Pancreas (tissue), 10 donors: ENCODE measurements at regions not wholly inside any gene's neighbourhood (a gene's known extent, or its start where the extent isn't known, plus 50 kb on each side); places are given as distances from the start of the nearest gene placed in this dataset.
"Not testable (repeated sequence)": the region's sequence is repeated elsewhere in the genome, so short reads cannot be mapped to it uniquely, and the experiment has no call there.

Experiments
- ATAC-seq, 4 donors: fragments of 200-7000 bp; cut with Tn5 transposase; one replicate each; pipeline versions ENCODE4 v1.8.0 to v1.9.1; 2020; ENCODE audit warnings: mild to moderate bottlenecking in 4 of 4, moderate library complexity in 4 of 4
- DNase-seq, 6 donors: peaks; one replicate each; pipeline ENCODE4 v3.0.0-alpha.2; 2020
- FAIRE-seq: peaks from 2 replicates; lab custom pipeline; 2012; peaks lifted over from hg19 to GRCh38; lab: Jason Lieb, UNC
- H3K27ac ChIP-seq, 4 donors: fragments of 200-600 bp; sonication (generic); 1 replicate in 3 of 4; 2 replicates in 1 of 4; pipeline versions ENCODE4 v1.5.0 to v1.8.0; 2020
- H3K27me3 ChIP-seq, 4 donors: fragments of 200-600 bp; one replicate each; pipeline ENCODE4 v1.8.0; 2021
- H3K36me3 ChIP-seq, 3 donors: fragments of 200-600 bp; sonication (generic) in 1 of 3; one replicate each; pipeline versions ENCODE4 v1.5.0 to v1.8.0; 2020 to 2021
- H3K4me1 ChIP-seq, 3 donors: fragments of 200-600 bp; one replicate each; pipeline ENCODE4 v1.8.0; 2021
- H3K4me3 ChIP-seq, 4 donors: fragments of 200-600 bp; sonication (generic) in 2 of 4; one replicate each; pipeline versions ENCODE4 v1.5.0 to v1.8.0; 2020 to 2021
- H3K9me3 ChIP-seq, 4 donors: fragments of 200-600 bp; one replicate each; pipeline ENCODE4 v1.8.0; 2021
- CTCF ChIP-seq, 4 donors: fragments of 200-600 bp; sonication (generic) in 3 of 4; IDR thresholded peaks; one replicate each; pipeline versions ENCODE4 v1.5.0 to v1.8.0; 2021; ENCODE audit warnings: antibody characterized with exemption in 4 of 4
- WGBS, 2 donors: extraction: QIAGEN DNeasy Blood & Tissue Kit; methylation state at CpG; one replicate each; pipeline ENCODE4 v1.1.7; 2013; 5-methylcytosine and 5-hydroxymethylcytosine counted together
- intact Hi-C, 3 donors: fragments of 100-400 bp; cut with DNase I; formaldehyde crosslinking; loops; one replicate each; pipeline versions ENCODE4 v1.11.1 to v1.14.2; 2022
- donor health status: healthy with polysubstance abuse.
- donor health status: DM: no; HTN: no; CAD: no; lungs with moderate emphysema.
- donor health status: DM: no; HTN: no; CAD: no.
- donor health status: control.
- donor health status: control.
- donor health status: Bipolar disorder and iron deficiency.
- donor health status: DM: yes; HTN: yes; CAD: no.
- donor health status: DM: no; HTN: no; CAD: no.
- donor health status: DM: no; HTN: no; CAD: no.
- donor health status: DM: yes; HTN: yes; CAD: no.

- TF ChIP-seq CTCF (IDR thresholded peaks at IDR 0.05) = no peak
- 38 to 42% methylated on average over 15 of the region's 15 CpGs for WGBS, 2 donors
- Histone ChIP-seq H3K4me1 (no peaks in the 10 kb centered on the region), H3K27me3 (no peaks in the 10 kb centered on the region), H3K27ac (no peak overlapping the region), H3K9me3 (no peaks in the 10 kb centered on the region), H3K36me3 (no peaks in the 10 kb centered on the region), H3K4me3 (no peak overlapping the region)
- intact Hi-C loops = no loop called here
- no peak for ATAC-seq
- no peak for DNase-seq
- no peak for FAIRE-seq
These were observed 722.2 kb downstream of the MATN1 start for GRCh38 chr1:30001011-30001731.

GRCh38 chr1:30000266-30000665 lies 723.1 kb downstream of the MATN1 start:
- Histone ChIP-seq H3K36me3 (no peaks in the 10 kb centered on the region), H3K4me1 (no peaks in the 10 kb centered on the region), H3K27ac (no peak overlapping the region), H3K4me3 (no peak overlapping the region), H3K9me3 (no peaks in the 10 kb centered on the region), H3K27me3 (no peaks in the 10 kb centered on the region)
- WGBS, 2 donors = 78 to 85% methylated on average over 7 of the region's 7 CpGs
- TF ChIP-seq CTCF (IDR thresholded peaks at IDR 0.05) = no peak
- DNase-seq (no peak), ATAC-seq (no peak), FAIRE-seq (no peak)
- intact Hi-C loops = no loop called here

GRCh38 chr1:29999595-29999994 lies 723.8 kb downstream of the MATN1 start:
- no peak for FAIRE-seq
- 86 to 87% methylated on average over 1 of the region's 1 CpG for WGBS, 2 donors
- Histone ChIP-seq H3K36me3 (no peaks in the 10 kb centered on the region), H3K9me3 (no peaks in the 10 kb centered on the region), H3K4me1 (no peaks in the 10 kb centered on the region), H3K27me3 (no peaks in the 10 kb centered on the region), H3K27ac (no peak overlapping the region), H3K4me3 (no peak overlapping the region)
- DNase-seq = no peak
- no peak for TF ChIP-seq CTCF (IDR thresholded peaks at IDR 0.05)
- intact Hi-C loops = no loop called here
- no peak for ATAC-seq

- DNase-seq (no peak), ATAC-seq (no peak), FAIRE-seq (no peak)
- WGBS, 2 donors = 77 to 78% methylated on average over 4 of the region's 4 CpGs
- Histone ChIP-seq H3K9me3 (no peaks in the 10 kb centered on the region), H3K4me3 (no peak overlapping the region), H3K36me3 (no peaks in the 10 kb centered on the region), H3K4me1 (no peaks in the 10 kb centered on the region), H3K27me3 (no peaks in the 10 kb centered on the region), H3K27ac (no peak overlapping the region)
- no peak for TF ChIP-seq CTCF (IDR thresholded peaks at IDR 0.05)
- intact Hi-C loops = no loop called here
These were observed 724.7 kb downstream of the MATN1 start for GRCh38 chr1:29998686-29999085.

- H3K4me3 ChIP-seq, H3K4me1 ChIP-seq, H3K9me3 ChIP-seq, ATAC-seq, H3K27ac ChIP-seq, intact Hi-C loops, DNase-seq, FAIRE-seq, H3K27me3 ChIP-seq, H3K36me3 ChIP-seq: not testable (repeated sequence)
- 77 to 88% methylated on average over 1 to 2 of the region's 3 CpGs for WGBS, 2 donors
These were observed 725.6 kb downstream of the MATN1 start for GRCh38 chr1:29997818-29998217.
